SK-N-SH (cell line): ENCODE measurements at regions not wholly inside any gene's neighbourhood (a gene's known extent, or its start where the extent isn't known, plus 50 kb on each side); places are given as distances from the start of the nearest gene placed in this dataset.

Source experiments
- CTCF ChIA-PET: fragments of 300-600, 350-600 bp; formaldehyde crosslinking; extraction: SDS; loops from one replicate; lab custom pipeline; 2021; lab: Yijun Ruan, JAX
- POLR2A ChIA-PET: fragments of 350-600 bp; sonication (Branson Sonifier 250); formaldehyde crosslinking; extraction: SDS; loops from one replicate; lab custom pipeline; 2020; ENCODE audit warnings: antibody characterized with exemption, inconsistent platforms; lab: Yijun Ruan, JAX
- DNase-seq: peaks from one replicate; pipeline ENCODE4 v3.0.0; 2012
- H2AFZ ChIP-seq: fragments of 200-600 bp; sonication (generic); 2 replicates; pipeline ENCODE4 v1.8.1; 2016; ENCODE audit warnings: antibody characterized with exemption, mild to moderate bottlenecking, low read depth
- H3F3A ChIP-seq: fragments of 200-600 bp; sonication (generic); replicated peaks from 2 replicates; pipeline ENCODE3; 2016; ENCODE audit warnings: antibody characterized with exemption, mild to moderate bottlenecking; ENCODE audit not compliant: insufficient read depth
- H3K27ac ChIP-seq, 2 experiments: fragments of 200-500 bp in 1 of 2; fragments of 200-600 bp in 1 of 2; sonication (Bioruptor generic) in 1 of 2; sonication (generic), shearing (Covaris generic) in 1 of 2; 2 replicates each; pipeline versions ENCODE4 v1.5.1 to v1.6.1; 2014 to 2016; ENCODE audit warnings: low read depth in 2 of 2, inconsistent platforms in 1 of 2, low read length in 1 of 2, mild to moderate bottlenecking in 1 of 2, mixed read lengths in 1 of 2
- H3K27me3 ChIP-seq: fragments of 200-600 bp; sonication (generic), shearing (Covaris generic); 2 replicates; pipeline ENCODE4 v1.6.1; 2016; ENCODE audit warnings: mixed run types; ENCODE audit not compliant: insufficient read depth
- H3K36me3 ChIP-seq, 2 experiments: fragments of 200-500 bp in 1 of 2; fragments of 200-600 bp in 1 of 2; sonication (Bioruptor generic) in 1 of 2; sonication (generic) in 1 of 2; replicated peaks in 1 of 2; 2 replicates each; pipeline versions ENCODE3 to v1.5.1; 2014 to 2016; ENCODE audit warnings: low read length in 1 of 2, mild to moderate bottlenecking in 1 of 2; ENCODE audit not compliant: insufficient read depth in 2 of 2, control insufficient read depth in 1 of 2
- H3K4me1 ChIP-seq, 2 experiments: fragments of 200-500 bp in 1 of 2; fragments of 200-600 bp in 1 of 2; sonication (Bioruptor generic) in 1 of 2; sonication (generic), shearing (Covaris generic) in 1 of 2; 2 replicates each; pipeline versions ENCODE4 v1.5.1 to v1.6.1; 2014 to 2016; ENCODE audit warnings: low read depth in 1 of 2, low read length in 1 of 2, mixed run types in 1 of 2; ENCODE audit not compliant: insufficient read depth in 2 of 2, control insufficient read depth in 1 of 2
- H3K4me2 ChIP-seq: fragments of 200-600 bp; sonication (generic), shearing (Covaris generic); 2 replicates; pipeline ENCODE4 v1.6.1; 2017; ENCODE audit warnings: mixed run types
- H3K4me3 ChIP-seq, 2 experiments: fragments of 200-500 bp in 1 of 2; fragments of 200-600 bp in 1 of 2; sonication (Bioruptor generic) in 1 of 2; sonication (generic), shearing (Covaris generic) in 1 of 2; 2 replicates each; pipeline versions ENCODE4 v1.5.1 to v1.8.1; 2014 to 2016; ENCODE audit warnings: low read depth in 2 of 2, inconsistent platforms in 1 of 2, low read length in 1 of 2, mild to moderate bottlenecking in 1 of 2, mixed read lengths in 1 of 2, moderate library complexity in 1 of 2
- H3K79me2 ChIP-seq: fragments of 200-600 bp; sonication (generic); 2 replicates; pipeline ENCODE4 v1.8.1; 2017; ENCODE audit warnings: mild to moderate bottlenecking; ENCODE audit not compliant: insufficient read depth
- H3K9ac ChIP-seq: fragments of 200-600 bp; sonication (generic); 2 replicates; pipeline ENCODE4 v1.6.1; 2017; ENCODE audit warnings: mixed run types
- H3K9me2 ChIP-seq: fragments of 200-600 bp; sonication (generic); 2 replicates; pipeline ENCODE4 v1.6.1; 2017; ENCODE audit warnings: mixed run types
- H3K9me3 ChIP-seq: fragments of 200-600 bp; sonication (generic); 2 replicates; pipeline ENCODE4 v1.6.1; 2017; ENCODE audit warnings: mixed run types, mild to moderate bottlenecking, moderate library complexity
- H4K20me1 ChIP-seq: fragments of 200-600 bp; sonication (generic); 2 replicates; pipeline ENCODE4 v1.6.1; 2017; ENCODE audit warnings: mild to moderate bottlenecking, mixed run types; ENCODE audit not compliant: insufficient read depth
- CTCF ChIP-seq: fragments of 200-600 bp; sonication (generic); IDR thresholded peaks from 2 replicates; pipeline ENCODE4 v1.6.1; 2017; ENCODE audit warnings: antibody characterized with exemption, mild to moderate bottlenecking, moderate library complexity
- EZH2phosphoT487 ChIP-seq: fragments of 200-600 bp; sonication (generic); IDR thresholded peaks from 2 replicates; pipeline ENCODE4 v1.6.1; 2017; ENCODE audit warnings: low read depth, mixed run types, mild to moderate bottlenecking, antibody characterized with exemption, moderate library complexity, borderline replicate concordance
- FOSL2 ChIP-seq: IDR thresholded peaks from 2 replicates; pipeline ENCODE4 v1.4.0; 2012; ENCODE audit warnings: low read depth, mild to moderate bottlenecking, moderate library complexity, borderline replicate concordance
- NFIC ChIP-seq: IDR thresholded peaks from 2 replicates; pipeline ENCODE4 v1.4.0; 2012; ENCODE audit warnings: borderline replicate concordance
- RAD21 ChIP-seq: IDR thresholded peaks from 2 replicates; pipeline ENCODE4 v1.6.1; 2012; ENCODE audit warnings: mild to moderate bottlenecking, low read length
- REST ChIP-seq: IDR thresholded peaks from 2 replicates; pipeline ENCODE4 v1.6.1; 2012; ENCODE audit warnings: mild to moderate bottlenecking, low read depth, low read length, moderate library complexity
- SMC3 ChIP-seq: IDR thresholded peaks from 2 replicates; pipeline ENCODE4 v1.6.1; 2012; ENCODE audit warnings: low read depth, low read length, improper control_type of control experiment
- TAF1 ChIP-seq: IDR thresholded peaks from 2 replicates; pipeline ENCODE4 v1.6.1; 2012; ENCODE audit warnings: low read depth, mild to moderate bottlenecking, low read length, moderate library complexity, borderline replicate concordance
- TCF12 ChIP-seq: IDR thresholded peaks from 2 replicates; pipeline ENCODE4 v1.4.0; 2012
- USF1 ChIP-seq: IDR thresholded peaks from 2 replicates; pipeline ENCODE4 v1.4.0; 2012; ENCODE audit warnings: low read depth, borderline replicate concordance
- YY1 ChIP-seq: IDR thresholded peaks from 2 replicates; pipeline ENCODE4 v1.4.0; 2012; ENCODE audit warnings: low read depth, mild to moderate bottlenecking
- ZBTB33 ChIP-seq: IDR thresholded peaks from 2 replicates; pipeline ENCODE4 v1.4.0; 2012; ENCODE audit warnings: low read depth, borderline replicate concordance
- WGBS: methylation state at CpG from one replicate; pipeline ENCODE4 v1.1.6; 2017; ENCODE audit warnings: low lambda C conversion rate; 5-methylcytosine and 5-hydroxymethylcytosine counted together

GRCh38 chr7:47035522-47035921, 546.4 kb downstream of the TNS3 start:
- no peak overlapping the region for H3K9ac ChIP-seq
- H3K4me2 ChIP-seq, result no peak overlapping the region
- TF ChIP-seq SMC3 (no peak), REST (no peak), RAD21 (no peak), EZH2phosphoT487 (no peak), TCF12 (no peak), CTCF (no peak), ZBTB33 (no peak), USF1 (no peak), FOSL2 (no peak), NFIC (no peak), TAF1 (no peak), YY1 (no peak)
- no peak overlapping the region for H3K27ac ChIP-seq
- no peaks in the 10 kb centered on the region for H3K27me3 ChIP-seq
- no peak for DNase-seq
- H3K4me3 ChIP-seq, result no peak overlapping the region
- WGBS, result 80% methylated on average over 2 of the region's 2 CpGs
- peaks cover 0 to 17% of the 10 kb centered on the region in 2 experiments; a peak in 1 of 4 replicates for H3K4me1 ChIP-seq
- no peak overlapping the region for H2AFZ ChIP-seq
- POLR2A ChIA-PET, result no interaction called here
- H3F3A ChIP-seq, result no peaks in the 10 kb centered on the region
- no peaks in the 10 kb centered on the region for H3K36me3 ChIP-seq
- H3K79me2 ChIP-seq, result no peaks in the 10 kb centered on the region
- no peaks in the 10 kb centered on the region for H3K9me2 ChIP-seq
- CTCF ChIA-PET, result no interaction called here
- no peaks in the 10 kb centered on the region for H3K9me3 ChIP-seq
- no peaks in the 10 kb centered on the region for H4K20me1 ChIP-seq
